Vagina (tissue), 2 donors: ENCODE measurements at regions not wholly inside any gene's neighbourhood (a gene's known extent, or its start where the extent isn't known, plus 50 kb on each side); places are given as distances from the start of the nearest gene placed in this dataset.

Source experiments
- CTCF ChIP-seq, 3 experiments: fragments of 450-650 bp in 2 of 3; fragments of 200-600 bp in 1 of 3; sonication (generic) in 1 of 3; IDR thresholded peaks; one replicate each; pipeline ENCODE4 v1.5.1; 2017 to 2019; ENCODE audit warnings: antibody characterized with exemption in 3 of 3, mild to moderate bottlenecking in 2 of 3, moderate library complexity in 2 of 3
- POLR2A ChIP-seq, 2 donors: fragments of 450-650 bp; IDR thresholded peaks; one replicate each; pipeline ENCODE4 v1.6.1; 2017; ENCODE audit warnings: antibody characterized with exemption in 2 of 2, mild to moderate bottlenecking in 2 of 2, moderate library complexity in 2 of 2

GRCh38 chr22:34645375-34645774, 420.6 kb upstream of the ISX start:
- TF ChIP-seq POLR2A (IDR thresholded peaks at IDR 0.05) (no peak), CTCF (IDR thresholded peaks at IDR 0.05) (no peak)
